ENCODE measurements at regions not wholly inside any gene's neighbourhood (a gene's known extent, or its start where the extent isn't known, plus 50 kb on each side); places are given as distances from the start of the nearest gene placed in this dataset.

DNA sequence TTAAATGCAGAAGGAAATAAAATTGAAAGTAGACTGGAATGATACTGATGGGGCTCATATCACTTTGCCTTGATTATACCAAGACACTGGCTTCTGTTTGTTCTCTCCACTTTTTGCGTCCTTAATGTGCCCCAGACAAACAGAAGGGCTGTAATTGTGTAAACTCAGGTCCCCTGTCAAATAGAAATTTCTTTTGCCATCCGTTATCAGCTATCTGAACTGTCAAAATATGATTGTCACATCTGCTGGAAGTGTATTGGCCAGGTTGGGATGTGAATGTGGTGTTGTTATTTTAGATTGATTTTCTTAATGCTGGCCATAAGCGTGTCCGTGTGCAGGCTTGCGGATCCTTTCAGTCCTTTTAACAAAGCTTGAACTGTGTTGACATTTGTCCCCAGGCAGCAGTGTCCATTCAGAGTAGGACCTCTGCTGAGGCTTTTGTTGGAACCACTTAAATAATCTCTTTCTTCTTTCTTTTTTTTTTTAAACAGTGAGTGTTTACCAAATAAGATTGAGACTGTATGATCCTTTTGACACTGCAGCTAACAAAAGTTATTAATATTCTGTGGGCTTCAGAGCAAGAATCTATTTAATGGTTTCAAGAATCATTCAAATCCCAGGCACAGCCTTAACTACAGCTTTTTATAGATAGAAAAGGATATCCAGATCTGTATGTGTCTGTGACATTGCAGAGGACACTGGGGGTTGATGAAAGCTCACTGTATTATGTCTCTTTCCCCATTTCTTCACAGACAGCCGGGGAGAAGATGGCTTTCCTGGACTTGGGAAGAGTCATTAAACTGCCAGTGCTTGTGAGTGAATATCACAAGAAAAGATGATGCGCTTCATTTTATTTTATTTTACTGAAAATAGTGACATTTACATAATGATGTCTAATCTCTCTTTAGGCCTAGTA is 171.7 kb downstream of the ZNF608 start:
- no peak for TF ChIP-seq POLR2A (IDR thresholded peaks at IDR 0.05)
- TF ChIP-seq, protein P1, sequence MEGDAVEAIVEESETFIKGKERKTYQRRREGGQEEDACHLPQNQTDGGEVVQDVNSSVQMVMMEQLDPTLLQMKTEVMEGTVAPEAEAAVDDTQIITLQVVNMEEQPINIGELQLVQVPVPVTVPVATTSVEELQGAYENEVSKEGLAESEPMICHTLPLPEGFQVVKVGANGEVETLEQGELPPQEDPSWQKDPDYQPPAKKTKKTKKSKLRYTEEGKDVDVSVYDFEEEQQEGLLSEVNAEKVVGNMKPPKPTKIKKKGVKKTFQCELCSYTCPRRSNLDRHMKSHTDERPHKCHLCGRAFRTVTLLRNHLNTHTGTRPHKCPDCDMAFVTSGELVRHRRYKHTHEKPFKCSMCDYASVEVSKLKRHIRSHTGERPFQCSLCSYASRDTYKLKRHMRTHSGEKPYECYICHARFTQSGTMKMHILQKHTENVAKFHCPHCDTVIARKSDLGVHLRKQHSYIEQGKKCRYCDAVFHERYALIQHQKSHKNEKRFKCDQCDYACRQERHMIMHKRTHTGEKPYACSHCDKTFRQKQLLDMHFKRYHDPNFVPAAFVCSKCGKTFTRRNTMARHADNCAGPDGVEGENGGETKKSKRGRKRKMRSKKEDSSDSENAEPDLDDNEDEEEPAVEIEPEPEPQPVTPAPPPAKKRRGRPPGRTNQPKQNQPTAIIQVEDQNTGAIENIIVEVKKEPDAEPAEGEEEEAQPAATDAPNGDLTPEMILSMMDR (IDR thresholded peaks at IDR 0.05 in 4 of 5, conservative IDR thresholded peaks at IDR 0.05 in 1 of 5): no peak

All from gastrocnemius medialis (tissue), 4 donors.